ENCODE measurements at regions not wholly inside any gene's neighbourhood (a gene's known extent, or its start where the extent isn't known, plus 50 kb on each side); places are given as distances from the start of the nearest gene placed in this dataset.

GRCh38 chr15:38115121-38115520 is 137.5 kb upstream of the SPRED1 start (continued):
- TF ChIP-seq MAX (IDR thresholded peaks at IDR 0.05) (no peak), SAP30 (IDR thresholded peaks at IDR 0.05; ENCODE audit: insufficient read depth, insufficient replicate concordance, low read length) (no peak)
